Embryonic facial prominence (tissue), 1 donor: ENCODE measurements at regions not wholly inside any gene's neighbourhood (a gene's known extent, or its start where the extent isn't known, plus 50 kb on each side); places are given as distances from the start of the nearest gene placed in this dataset.

ENCODE experiments used
- DNase-seq: peaks from one replicate; pipeline ENCODE4 v3.0.0-alpha.2; 2016; ENCODE audit errors: extremely low spot score

DNA sequence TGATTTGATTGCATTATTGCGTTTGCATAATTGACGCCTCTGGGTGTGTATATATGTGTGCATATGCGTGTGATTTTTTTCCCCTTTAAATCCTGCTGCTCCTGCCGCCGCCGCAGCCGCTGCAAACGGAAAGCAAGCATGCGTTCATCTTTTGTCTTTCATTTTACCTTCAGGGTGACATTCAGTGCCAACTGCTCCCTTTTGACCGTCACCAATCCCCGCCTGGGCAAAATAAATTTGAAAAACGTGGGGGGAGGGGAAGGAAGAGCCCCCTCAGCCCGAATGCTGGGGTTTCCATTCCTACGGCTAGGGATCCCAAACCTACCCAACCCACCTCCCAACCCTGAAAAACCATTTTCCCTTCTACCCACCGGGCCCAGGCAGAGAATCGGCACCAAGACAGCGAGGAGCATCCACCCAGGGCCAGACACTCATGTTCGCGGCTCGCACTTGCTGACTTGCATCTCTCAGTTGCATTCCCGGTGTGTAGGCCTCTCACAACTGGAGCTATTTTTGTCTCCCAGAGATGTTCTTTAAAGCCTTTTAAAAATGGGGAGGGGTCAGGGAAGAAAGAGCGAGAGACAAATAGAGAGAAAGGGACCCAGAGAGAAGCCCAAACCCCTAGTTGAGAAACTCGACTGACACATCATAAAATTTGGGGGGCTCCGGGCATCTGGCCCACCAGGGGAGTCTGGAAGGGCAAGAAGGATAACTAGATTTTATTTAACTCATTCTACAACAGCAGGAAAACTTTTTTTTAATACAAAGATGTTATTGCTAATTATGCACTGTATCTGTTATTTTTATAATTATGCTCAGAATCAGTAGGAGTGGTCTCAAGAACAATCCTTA is 367.1 kb upstream of the ESRRG start:
- no peak for DNase-seq

DNA sequence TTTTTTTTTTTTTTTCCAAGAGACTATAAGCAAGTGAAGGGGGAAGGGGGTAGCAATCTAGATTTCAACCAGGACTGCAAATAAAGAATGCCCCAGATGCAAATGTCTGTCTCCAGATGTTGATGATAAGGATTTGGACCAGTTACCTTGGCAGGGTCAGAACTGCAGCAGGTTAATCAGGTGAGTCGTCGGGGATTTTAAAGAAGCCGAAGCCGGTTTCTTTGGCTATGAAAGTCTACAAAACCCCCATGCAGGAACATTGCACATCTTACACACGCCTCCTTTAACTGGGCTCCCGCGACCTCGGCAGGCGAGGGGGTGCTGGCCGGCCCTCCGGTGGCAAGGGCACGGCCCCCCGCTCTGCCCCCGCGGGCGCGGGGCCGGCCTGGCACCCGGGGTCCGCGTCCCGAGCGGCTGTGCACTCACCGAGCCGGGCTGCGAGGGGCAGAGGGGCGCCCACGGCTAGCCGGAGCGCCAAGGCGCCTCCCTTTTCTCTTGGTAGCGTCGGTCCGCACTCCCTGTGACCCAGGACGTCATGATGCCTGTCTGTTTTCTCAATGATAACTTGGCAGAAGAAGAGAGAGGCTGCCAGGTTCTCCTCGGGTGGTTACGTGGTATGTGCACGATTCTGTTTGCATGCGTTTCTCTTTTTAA is 366.3 kb upstream of the ESRRG start:
- DNase-seq: no peak

DNA sequence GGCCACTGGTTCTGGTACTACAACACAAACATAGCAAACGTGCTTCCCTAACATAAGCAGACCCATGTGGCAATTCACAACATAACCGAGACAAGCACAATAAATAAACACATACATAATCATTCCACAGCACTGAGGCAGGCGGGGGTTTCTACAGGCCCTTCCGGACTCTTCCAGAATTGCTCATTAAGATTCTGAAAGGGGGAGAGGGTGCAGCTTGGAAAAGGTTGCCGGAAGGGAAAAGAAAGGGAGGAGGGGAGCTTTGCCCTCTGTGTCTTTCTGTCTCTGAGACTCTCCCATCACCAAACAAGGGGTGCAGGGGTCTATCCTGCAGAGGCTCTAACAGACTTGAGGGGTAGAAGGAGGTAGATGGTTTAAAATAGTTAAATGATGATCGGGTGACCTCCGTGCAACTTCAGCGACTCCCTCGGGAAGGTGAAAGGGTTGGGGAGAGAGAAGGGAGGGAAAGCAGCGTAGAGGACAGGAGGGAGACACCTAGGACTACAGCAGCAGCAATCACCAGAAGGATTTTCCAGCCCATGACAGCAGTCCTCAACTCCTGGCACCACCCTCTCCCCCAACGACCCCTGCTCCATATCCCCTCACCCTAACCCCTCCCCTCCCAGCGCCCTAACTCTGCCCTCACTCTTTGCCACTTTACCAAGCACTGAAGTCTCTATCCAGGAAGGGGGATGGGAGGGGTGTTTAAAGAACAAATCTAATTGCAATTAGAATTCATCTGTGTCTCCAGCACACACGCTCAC is 365.5 kb upstream of the ESRRG start:
- DNase-seq: no peak

DNA sequence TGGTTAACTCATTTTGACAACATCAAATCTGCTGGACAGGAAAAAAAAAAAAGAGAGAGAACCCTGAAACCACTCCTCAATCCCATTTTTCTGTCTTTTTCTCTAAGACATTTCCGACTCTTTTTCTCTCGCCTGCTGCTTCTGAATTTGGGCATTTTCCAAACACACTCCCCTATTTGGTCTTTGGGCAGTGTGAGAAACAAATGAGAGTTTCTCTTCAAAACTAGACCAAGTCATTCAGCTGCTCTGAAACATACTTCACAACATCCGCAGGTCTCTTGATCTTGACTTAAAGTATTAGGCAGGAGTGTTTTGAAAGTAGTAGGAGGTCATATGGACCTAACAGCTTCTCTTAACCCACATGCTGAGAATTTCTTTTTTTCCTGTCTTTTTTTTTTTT is 364.8 kb upstream of the ESRRG start:
- no peak for DNase-seq

DNA sequence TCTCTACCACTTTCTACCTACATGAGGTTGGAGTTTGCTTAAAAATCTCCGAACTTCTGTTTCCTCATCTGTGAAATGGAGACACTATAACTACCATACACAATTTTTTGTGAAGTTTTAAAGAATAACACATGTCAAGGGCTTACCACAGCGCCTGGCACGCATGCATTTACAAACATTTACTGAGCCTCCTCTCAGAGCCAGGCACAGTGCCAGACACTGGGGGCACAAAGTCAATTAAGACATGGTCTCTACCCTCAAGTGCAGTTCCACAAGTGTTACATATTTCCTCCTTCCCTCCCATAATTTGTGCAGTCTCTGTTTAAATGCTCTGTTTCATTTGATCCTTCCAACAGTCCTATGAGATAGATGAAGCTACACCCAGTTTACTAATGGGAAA is 356.4 kb upstream of the ESRRG start:
- DNase-seq: no peak

DNA sequence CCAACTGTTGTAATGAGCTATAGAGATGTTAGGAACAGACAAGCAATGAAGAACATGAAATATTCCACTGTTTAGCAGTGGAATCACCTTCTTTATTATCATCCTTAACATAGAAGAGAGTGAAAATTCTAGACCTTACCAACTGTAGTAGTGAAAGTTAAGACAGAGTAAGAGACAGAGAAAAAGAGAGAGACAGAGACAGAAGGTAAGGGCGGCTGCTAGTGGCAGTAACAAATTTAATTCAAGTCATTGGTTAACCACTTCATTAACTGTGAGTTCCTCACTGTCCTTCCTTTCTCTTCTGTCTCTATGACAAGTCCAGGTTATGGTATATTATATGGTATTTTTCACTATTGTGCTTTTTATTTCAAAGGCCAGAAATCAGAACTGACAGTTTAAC is 355.7 kb upstream of the ESRRG start:
- no peak for DNase-seq

DNA sequence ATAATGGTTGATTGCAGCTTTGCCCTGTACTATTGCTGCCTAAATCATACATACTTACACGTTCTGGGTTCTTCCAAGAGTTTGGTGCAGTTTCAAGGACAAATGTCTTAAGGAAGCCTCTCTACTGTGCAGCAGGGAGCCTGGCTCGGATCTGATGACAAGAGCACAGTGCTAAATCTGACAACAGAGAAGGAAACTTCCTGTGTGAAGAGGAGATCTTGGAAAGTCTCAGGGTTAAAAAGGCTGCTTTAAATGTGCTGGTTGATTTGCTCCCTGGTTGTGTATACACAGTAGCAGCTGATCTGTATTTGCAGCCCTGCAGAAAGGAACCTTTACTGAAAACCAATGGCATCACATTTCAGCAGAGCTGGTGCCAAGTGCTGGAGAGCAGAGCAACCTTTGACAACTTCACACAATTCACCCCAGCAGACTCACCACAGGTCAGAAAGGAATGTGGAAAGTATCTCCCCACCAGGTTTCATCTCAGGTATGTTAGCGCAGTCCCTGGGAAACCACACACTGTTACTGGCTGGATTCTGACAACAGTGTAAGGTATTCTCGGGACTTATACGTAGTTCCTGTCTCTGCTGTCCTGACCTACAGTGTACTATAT is 355.0 kb upstream of the ESRRG start:
- DNase-seq: no peak

DNA sequence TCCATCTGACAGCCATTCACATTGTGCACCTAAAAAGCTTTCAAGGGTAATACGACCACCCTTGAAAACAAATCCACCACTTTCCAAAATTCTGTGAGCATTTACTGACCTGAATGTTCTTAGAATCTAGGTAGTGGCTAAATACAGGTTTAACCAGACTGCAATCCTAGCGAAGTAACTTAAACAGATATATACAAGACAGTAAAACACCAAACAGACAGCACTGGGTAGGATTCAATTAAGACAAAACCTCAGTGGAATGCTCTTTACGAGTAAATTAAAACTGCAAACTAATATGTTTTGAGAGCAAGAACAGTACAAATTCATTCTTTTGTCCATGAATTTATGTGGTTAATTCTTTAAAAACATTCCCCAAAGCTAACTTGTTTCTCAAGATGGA is 354.2 kb upstream of the ESRRG start:
- DNase-seq: no peak

DNA sequence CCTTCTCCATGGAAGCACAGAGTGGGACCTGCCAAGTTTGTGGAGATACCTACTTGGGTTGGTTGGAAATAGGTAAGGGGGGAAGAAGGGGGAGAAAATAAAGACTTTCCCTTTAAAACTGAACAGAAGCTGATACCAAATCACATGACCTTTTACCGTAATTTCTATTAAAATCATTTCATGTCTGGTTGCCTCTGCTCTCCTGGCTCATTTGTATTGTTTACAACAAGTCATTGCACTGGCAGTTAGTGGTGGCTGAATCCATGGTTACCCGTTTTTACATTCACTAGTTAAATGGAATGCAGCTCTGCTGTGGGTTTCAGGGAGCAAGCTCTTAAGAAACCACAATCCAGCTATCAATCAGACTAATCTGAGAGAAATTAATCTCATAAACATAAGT is 353.7 kb upstream of the ESRRG start:
- DNase-seq: no peak

DNA sequence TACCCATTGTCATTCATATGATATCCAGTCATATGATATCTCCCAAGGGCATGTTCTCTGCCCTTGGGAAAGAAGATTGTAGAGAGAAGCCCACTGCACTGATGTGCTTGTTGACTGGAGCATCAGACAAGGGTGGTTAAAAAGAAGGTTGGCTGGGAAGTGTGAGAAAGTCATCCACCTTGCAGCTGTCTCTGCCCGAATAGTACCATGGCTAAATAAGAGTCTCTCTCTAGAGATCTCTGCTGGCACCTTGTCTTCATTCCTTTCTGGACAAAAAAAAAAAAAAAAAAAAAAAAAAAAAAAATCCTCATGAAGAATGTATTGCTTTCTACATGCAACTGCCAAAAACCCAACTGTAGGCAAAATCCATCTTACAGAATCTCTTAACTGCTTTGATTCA is 349.7 kb upstream of the ESRRG start:
- no peak for DNase-seq

DNA sequence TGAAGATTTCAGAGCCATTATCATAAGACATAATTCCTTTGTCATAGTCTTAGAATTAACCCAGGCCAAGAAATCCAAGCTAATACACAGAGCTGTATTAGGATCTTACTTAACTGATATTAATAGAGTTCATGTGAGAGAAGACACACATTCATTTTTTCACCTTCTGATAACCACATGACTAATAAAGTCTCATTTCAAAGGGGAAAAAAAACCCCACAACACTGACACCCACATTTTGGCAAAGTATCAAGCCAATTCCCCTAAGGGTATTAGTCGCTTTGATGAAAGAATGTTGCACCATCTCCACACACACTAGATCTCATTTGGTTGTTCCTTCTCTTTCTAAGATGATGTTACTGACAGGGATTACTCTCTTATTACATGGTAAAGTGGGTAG is 344.4 kb upstream of the ESRRG start:
- no peak for DNase-seq

DNA sequence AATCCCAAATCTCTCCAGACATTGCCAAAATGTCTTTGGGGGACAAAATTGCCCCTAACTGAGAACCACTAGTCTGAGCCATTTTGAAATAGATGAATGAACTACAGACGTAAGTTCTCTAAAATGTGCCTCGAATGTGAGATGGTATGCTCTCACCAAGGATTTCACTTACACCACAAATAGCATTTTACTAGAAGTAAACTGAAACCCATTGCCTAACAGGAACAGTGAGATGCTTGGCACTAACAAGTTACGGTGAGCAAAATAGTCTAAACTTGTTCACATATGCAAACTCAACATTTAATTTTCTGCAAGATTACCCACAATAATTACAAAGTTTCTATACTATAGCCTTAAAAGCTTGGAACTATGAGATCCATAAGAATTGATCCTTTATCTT is 343.6 kb upstream of the ESRRG start:
- no peak for DNase-seq

DNA sequence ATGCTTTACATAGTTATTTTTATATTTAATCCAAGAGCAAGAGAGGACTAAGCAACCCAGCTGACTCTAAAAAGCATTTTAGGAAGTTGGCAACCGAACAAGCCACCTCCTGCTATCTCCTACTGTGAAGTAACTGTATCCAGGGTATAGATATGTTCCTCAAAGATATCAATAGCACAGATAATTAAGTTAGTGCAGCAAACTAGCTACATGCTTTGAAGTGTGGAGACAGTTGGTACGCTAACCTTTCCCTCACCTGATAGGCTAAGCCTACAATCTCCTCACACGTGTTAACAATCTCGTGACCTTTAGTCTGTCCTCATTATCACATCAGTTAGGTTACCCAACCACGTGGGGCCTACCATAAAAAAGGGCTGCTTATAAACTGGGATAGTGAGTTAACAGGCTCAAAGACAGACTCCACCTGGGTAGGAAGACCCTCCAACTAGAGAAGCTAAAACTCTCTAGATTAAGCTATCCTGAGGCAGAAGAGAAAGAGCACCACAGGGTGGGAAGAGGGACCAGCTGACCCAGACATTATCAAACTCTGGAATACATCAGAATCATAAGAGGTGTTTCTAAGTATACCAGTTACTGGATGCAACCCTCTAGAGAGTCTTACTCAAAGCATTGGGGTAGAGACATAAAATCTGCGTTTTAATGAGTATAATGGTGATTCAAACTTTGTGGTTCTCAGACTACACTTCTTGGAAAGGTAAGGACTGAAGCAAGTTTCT is 340.1 kb upstream of the ESRRG start:
- DNase-seq: no peak

DNA sequence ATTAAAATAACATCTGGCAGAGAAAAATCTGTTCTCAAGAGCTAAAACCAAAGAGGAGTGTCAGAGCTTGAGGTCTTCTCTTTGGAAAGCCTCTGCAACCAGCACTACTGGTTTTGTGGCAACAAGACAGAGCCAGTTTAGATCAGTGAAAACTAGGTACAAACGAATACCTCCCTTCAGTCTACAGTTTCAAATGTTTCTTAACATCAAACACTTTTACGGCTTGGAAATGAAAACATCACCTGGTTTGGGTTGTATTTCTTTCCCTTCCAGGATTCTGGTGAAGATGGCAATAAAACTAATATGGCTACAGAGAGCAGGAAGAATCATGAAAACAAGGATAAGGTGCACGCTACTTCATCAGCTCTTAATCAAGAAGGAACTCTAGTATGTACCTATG is 339.4 kb upstream of the ESRRG start:
- no peak for DNase-seq

DNA sequence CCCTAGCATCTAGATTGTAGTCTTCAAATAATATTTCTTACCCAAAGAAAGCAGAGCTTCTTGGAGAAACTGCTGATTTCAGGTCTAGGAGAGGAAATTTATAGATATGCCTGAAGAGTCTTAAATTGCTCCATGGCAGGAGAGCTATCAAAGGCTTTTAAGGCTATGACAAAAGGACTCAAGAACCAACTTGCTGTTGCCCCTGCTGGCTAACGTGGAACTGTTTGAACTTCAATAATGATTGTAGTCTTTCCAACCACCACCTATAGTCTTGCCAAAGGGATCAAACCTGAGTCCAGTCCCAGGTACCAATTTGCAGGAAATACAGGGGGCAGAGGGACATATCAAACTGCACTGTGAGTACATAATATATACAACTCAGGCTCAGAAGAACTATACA is 336.2 kb upstream of the ESRRG start:
- no peak for DNase-seq

DNA sequence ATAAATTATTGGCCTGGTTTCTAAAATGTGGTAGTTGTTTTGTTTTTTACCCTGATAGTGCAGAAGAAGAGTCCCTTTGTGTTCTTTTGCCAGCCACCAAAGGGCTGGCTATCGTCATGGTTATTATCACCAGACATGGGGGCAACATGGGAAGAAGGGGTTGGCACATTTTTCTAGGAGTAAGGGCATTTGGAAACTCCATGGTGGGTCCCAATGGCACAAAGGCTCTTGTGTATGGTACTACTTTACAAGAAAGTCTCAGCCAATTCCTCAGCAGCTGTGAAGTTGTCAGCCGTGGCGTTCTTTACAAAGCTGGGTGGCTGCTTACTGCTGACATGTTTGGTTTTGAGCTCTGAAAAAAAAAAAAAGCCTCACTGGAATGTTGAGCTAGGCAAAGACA is 330.4 kb upstream of the ESRRG start:
- DNase-seq: no peak

DNA sequence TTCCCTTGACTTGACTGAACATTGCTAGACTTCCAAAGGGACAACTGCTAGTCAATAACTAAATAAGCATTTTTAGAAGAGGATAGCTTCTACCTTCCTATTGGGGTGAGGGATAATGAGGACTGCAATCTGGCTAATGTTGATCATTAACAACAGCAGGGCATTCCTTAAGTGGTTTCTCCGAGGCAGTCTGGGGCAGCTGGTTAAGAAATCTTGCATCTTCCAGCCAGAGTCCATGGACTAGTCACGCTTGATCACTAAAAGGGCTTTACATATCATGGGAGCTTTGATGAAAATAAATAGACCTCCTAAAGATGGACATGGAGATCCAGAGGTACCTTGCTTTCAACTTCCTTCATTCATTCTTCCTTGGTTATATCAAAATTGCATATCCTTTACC is 329.4 kb upstream of the ESRRG start:
- no peak for DNase-seq

DNA sequence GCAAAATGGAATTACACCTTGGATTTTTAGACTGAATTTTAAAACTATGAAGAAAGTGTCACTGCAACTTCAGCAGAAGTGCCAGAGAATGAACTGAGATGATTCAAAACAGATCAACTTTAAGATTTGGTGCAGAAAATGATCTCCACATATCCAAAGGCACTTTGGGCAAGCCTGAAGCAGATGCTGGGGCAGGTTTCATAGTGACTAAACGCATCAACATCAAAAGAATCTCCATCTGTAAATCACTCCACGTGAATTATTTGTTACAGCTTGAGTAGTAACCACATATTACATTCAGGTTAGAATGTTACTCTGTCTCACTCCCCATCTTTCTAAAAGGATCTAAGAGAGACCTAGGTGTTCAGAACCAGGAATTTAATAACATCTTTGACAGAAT is 329.0 kb upstream of the ESRRG start:
- no peak for DNase-seq

DNA sequence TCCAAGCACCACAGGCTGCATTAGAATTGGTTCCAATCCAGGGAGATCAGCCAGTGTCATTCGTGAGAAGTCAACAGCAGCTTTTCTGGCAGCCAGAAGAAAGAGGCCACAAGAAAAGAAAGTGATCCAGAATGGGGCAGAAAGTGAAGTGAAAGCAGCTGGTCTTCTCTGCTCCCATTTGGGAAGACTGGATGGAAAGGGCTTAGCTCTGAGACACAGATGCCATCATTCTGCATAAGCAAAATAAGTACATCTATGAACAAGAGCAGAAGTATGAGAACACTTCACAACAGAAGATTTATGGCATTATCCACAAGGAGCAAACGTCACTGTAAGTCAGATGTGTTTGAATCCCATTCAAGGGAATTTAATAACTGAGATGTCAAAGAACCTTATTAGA is 326.5 kb upstream of the ESRRG start:
- DNase-seq: no peak

DNA sequence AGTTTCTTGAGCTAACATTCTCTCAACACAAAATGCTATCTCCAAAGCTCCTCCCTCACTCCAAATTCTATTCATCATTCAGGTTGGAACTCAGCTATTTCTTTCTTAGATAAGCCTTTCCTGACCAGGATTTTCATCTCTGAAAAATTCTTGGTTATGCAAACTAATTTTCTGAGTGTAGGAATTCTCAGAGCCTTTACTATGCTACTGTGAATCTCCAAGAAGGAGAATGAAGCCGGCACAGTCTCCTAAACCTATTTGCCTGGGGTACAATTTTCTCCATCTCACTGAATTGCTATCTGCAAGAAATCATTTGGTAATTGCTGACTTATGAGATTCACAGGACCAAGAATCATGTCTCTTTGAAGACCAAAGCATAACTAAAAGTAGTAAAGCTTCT is 325.9 kb upstream of the ESRRG start:
- DNase-seq: no peak

DNA sequence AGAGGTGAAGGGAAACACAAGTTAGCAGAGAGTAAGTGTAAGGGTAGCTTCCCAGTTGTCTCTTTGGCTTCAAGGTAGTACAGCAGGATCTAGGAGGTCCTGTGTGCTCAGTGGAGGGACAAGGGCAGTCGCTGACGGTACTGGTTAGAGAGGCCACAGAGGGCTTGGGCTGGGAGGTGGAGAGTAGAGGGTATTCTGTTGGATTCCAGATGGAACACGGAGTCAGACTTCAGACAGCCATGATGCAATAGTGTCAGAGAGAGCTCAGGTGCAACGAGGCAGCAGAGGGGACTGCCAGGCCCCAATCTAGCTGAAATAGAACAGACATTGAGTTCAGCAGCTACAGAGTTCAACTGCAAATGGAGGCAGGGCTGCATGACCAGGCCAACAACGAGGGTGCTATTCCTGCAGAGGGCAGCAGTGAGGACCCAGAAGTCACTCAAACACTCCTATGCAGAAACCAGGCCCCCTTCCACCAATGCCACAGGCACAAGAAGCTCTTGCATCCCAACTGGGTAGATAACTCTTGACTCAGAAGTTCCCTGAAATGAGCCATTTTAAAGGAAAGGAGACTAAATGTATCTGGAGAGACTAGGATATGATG is 325.0 kb upstream of the ESRRG start:
- no peak for DNase-seq
